Jurkat, Clone E6-1 (cell line): ENCODE measurements at regions not wholly inside any gene's neighbourhood (a gene's known extent, or its start where the extent isn't known, plus 50 kb on each side); places are given as distances from the start of the nearest gene placed in this dataset.
"Not testable (repeated sequence)": the region's sequence is repeated elsewhere in the genome, so short reads cannot be mapped to it uniquely, and the experiment has no call there.

ENCODE experiments used
- DNase-seq: peaks from one replicate; pipeline ENCODE4 v3.0.0-alpha.2; 2011; ENCODE audit warnings: low read depth, low spot score
- H3K4me3 ChIP-seq: 2 replicates; pipeline ENCODE4 v1.5.1; 2011; ENCODE audit warnings: mild to moderate bottlenecking, low read length, control low read depth, moderate library complexity

DNA sequence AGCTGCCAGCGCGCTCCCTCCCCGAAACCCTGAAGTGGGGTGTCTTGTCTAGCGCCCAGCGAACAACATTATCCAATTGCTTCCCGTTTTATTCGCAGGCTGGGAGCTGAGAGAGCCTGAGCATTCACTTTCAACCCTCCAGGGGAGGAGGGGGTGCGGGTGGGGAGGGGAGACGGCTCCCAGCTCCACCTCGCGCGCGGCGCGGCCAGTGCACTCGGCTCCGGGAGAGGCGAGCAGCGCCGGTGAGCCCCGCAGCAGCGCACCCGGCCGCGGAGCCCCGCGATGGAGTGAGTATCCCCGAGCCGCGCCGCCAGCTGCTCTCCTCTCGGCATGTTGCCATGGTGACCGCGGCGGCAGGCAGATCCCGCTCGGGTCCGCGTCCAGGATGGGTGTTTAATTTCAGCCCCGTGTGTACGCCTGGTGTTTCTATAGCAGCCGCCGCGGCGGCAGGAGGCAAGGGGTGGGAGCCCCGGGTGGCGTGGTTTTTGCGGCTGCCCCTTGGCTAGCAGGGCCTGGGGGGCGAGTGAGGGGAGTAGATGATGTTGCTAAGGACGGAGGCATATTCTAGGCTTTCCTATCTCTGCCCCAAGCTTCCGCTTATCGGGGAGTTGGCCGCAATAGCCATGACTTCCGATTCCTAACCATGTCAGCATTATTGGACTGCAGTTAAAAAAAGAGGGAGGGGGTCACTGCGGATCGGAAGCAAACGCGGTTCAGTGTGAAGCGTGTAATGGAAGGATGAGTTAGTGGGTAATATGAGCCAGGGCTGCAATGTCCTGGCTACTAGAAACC lies 139.2 kb upstream of the PALM2AKAP2 start:
- H3K4me3 ChIP-seq, result no peak overlapping the region

DNA sequence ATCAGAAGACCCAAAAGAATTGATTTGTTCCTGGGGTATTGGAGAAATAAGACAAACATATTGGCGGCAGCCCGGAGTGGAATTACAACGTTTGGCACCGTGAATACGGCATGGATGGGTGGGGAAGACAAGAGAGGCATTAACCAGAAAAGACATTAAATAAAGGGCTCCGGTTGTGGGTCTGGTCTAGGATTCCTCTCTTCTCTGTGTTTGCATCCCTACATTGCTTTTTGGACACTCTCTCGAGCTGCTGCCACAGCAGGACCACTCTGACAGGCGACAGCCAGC lies 138.7 kb upstream of the PALM2AKAP2 start:
- H3K4me3 ChIP-seq, result no peak overlapping the region
- DNase-seq, result no peak

More for the DNA sequence above, 139.2 kb upstream of the PALM2AKAP2 start:
- DNase-seq, result no peak

- H3K4me3 ChIP-seq, result no peak overlapping the region
- DNase-seq, result no peak
Measured at GRCh38 chr9:109652112-109652511, 127.9 kb upstream of the PALM2AKAP2 start.

- H3K4me3 ChIP-seq, result no peak overlapping the region
- DNase-seq, result no peak
Measured at GRCh38 chr9:109652971-109653370, 127.0 kb upstream of the PALM2AKAP2 start.

- no peak overlapping the region for H3K4me3 ChIP-seq
- DNase-seq, result no peak
Measured at GRCh38 chr9:109653470-109653869, 126.5 kb upstream of the PALM2AKAP2 start.

GRCh38 chr9:109663978-109664377 lies 116.0 kb upstream of the PALM2AKAP2 start:
- not testable (repeated sequence) for DNase-seq, H3K4me3 ChIP-seq

- not testable (repeated sequence) for DNase-seq, H3K4me3 ChIP-seq
Measured at GRCh38 chr9:109665736-109666135, 114.3 kb upstream of the PALM2AKAP2 start.

DNA sequence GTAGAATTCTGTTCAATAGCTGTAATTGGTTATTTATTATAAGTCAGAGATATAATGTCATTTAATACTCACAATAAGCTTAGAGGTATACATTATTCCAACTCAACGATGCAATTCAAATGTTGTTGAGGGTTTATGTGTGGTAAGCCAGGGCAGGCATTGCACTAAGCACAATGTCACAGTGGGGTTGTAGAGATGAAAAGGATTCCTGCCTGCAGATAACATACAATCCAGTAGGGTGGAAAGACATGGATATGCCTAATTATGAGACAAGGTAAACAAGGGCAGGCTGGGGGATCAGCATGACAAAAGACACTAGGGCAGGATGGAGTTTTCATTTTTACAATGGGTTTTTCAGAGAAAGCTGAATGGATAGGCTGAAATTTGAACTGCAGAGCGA lies 98.7 kb upstream of the PALM2AKAP2 start:
- DNase-seq, result no peak
- no peak overlapping the region for H3K4me3 ChIP-seq

GRCh38 chr9:109682227-109682626 lies 97.8 kb upstream of the PALM2AKAP2 start:
- H3K4me3 ChIP-seq, result no peak overlapping the region
- DNase-seq, result no peak

DNA sequence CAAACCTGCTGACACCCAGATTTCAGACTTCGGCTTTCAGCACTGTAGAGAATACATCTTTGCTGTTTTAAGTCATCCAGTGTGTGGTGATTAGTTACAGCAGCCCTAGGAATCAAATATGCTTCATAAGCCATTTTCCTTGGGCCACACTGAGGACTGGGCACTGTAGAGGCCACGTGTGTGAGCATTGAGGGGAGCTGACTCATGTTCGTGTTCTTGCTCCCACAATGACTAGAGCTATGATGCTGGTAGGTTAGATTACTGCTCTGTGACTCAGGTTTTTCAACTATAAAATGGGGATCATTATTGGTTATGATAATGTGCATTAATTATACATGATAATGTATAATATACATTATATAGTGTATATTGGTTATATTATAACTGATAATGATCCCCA lies 96.5 kb upstream of the PALM2AKAP2 start:
- H3K4me3 ChIP-seq, result no peak overlapping the region
- no peak for DNase-seq

GRCh38 chr9:109689701-109690100 lies 90.3 kb upstream of the PALM2AKAP2 start:
- no peak overlapping the region for H3K4me3 ChIP-seq
- no peak for DNase-seq

GRCh38 chr9:109699019-109699418 lies 81.0 kb upstream of the PALM2AKAP2 start:
- DNase-seq, result no peak
- no peak overlapping the region for H3K4me3 ChIP-seq

- H3K4me3 ChIP-seq, result no peak overlapping the region
- no peak for DNase-seq
Measured at GRCh38 chr9:109704546-109704945, 75.5 kb upstream of the PALM2AKAP2 start.

DNA sequence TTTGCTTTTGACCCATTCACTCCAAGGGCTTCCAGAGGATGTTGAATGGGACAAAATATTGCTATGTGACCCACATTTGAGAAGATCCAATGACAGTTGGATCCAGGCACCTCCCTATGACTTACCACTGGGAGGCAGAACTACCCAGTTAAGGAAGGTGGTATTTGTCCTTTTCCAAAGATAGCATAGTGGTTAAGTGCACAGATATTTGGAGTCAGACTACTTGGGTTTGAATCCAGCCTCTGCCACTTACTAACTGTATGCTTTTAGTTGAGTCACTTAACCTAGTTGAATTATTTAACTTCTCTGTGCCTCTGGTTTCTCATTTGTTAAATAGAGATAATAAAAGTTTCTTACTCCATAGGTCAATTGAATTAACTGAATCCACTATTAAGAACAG lies 74.5 kb upstream of the PALM2AKAP2 start:
- no peak overlapping the region for H3K4me3 ChIP-seq
- DNase-seq, result peak; percentile 4

DNA sequence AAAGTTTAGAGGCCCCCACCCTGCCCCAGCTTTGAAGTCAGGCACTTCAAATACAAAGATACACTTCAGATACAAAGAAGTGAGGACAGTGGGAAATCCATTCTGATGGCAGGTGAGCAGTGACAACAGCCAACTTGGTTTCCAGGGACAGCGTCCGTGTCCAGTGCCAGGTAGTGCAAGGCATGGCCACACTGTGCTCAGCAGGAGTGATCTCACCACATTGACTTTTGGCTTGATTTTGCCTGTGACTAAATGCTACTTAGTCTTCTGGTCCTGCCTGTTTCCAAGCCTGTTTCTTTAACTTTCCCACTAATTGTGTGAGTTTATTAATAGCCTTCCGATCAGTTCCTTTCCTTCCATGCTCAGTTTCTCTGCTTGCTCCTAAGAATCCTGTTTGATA lies 72.6 kb upstream of the PALM2AKAP2 start:
- H3K4me3 ChIP-seq, result no peak overlapping the region
- DNase-seq, result no peak

- no peak for DNase-seq
- no peak overlapping the region for H3K4me3 ChIP-seq
Measured at GRCh38 chr9:109708451-109708945, 71.5 kb upstream of the PALM2AKAP2 start.

- DNase-seq, result no peak
Measured at GRCh38 chr9:109709866-109710265, 70.1 kb upstream of the PALM2AKAP2 start.

GRCh38 chr9:109710830-109711229 lies 69.2 kb upstream of the PALM2AKAP2 start:
- no peak for DNase-seq
- H3K4me3 ChIP-seq, result no peak overlapping the region

More at GRCh38 chr9:109709866-109710265, 70.1 kb upstream of the PALM2AKAP2 start:
- no peak overlapping the region for H3K4me3 ChIP-seq

GRCh38 chr9:109715344-109715743 lies 64.7 kb upstream of the PALM2AKAP2 start:
- no peak overlapping the region for H3K4me3 ChIP-seq
- no peak for DNase-seq

DNA sequence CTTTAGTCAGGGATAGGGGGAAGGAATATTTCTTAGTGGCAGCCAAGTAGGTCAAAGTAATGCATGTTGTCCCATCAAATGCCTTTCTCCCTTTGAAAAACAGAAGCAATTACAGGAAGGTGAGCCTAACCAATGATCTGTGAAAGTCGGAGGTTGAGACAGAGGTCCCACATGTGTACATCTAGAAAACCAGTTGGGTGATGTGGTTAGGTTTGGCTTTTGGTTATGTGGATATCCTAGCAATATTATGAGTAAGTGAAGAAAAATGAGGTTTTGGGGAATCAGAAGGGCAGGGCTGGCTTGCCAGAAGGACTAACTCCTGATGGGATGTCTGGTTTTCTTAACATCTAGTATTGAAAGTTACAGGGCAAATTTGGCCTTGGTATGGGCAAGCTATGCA lies 63.4 kb upstream of the PALM2AKAP2 start:
- H3K4me3 ChIP-seq, result no peak overlapping the region

GRCh38 chr9:109717342-109717741 lies 62.7 kb upstream of the PALM2AKAP2 start:
- no peak overlapping the region for H3K4me3 ChIP-seq
- peak; percentile 60 for DNase-seq

More for the DNA sequence above, 63.4 kb upstream of the PALM2AKAP2 start:
- DNase-seq, result no peak
